BLaER1 treated with 17β-estradiol and CSF1 and Interleukin-3, amounts not matched to agents 10 nM and 100 nM (cell line): ENCODE measurements at regions not wholly inside any gene's neighbourhood (a gene's known extent, or its start where the extent isn't known, plus 50 kb on each side); places are given as distances from the start of the nearest gene placed in this dataset.

Experiments
- H3K27ac ChIP-seq, 11 experiments: shearing (Covaris generic); formaldehyde crosslinking; 2 replicates each; pipeline ENCODE4 v1.8.1; 2022
- H3K27me3 ChIP-seq, 11 experiments: shearing (Covaris generic); formaldehyde crosslinking; 2 replicates each; pipeline ENCODE4 v1.8.1; 2022
- H3K36me3 ChIP-seq, 11 experiments: shearing (Covaris generic); formaldehyde crosslinking; 2 replicates each; pipeline ENCODE4 v1.8.1; 2022
- H3K4me1 ChIP-seq, 10 experiments: shearing (Covaris generic); formaldehyde crosslinking; 2 replicates each; pipeline ENCODE4 v1.8.1; 2022
- H3K4me2 ChIP-seq, 11 experiments: shearing (Covaris generic); formaldehyde crosslinking; 2 replicates each; pipeline ENCODE4 v1.8.1; 2022
- H3K4me3 ChIP-seq, 10 experiments: shearing (Covaris generic); formaldehyde crosslinking; 2 replicates each; pipeline ENCODE4 v1.8.1; 2022
- H3K9ac ChIP-seq, 11 experiments: shearing (Covaris generic); formaldehyde crosslinking; 2 replicates each; pipeline ENCODE4 v1.8.1; 2022
- H3K9me3 ChIP-seq, 11 experiments: shearing (Covaris generic); formaldehyde crosslinking; replicated peaks in 1 of 11; 2 replicates each; pipeline ENCODE4 v1.8.1; 2022
- H4K20me1 ChIP-seq, 11 experiments: shearing (Covaris generic); formaldehyde crosslinking; 2 replicates each; pipeline ENCODE4 v1.8.1; 2022
- Cebpa-rat ChIP-seq, 11 experiments: shearing (Covaris generic); IDR thresholded peaks; 2 replicates each; pipeline ENCODE4 v1.8.1; 2022

GRCh38 chr16:79750311-79750710 is 149.8 kb upstream of the MAF start:
- TF ChIP-seq Cebpa-rat (IDR thresholded peaks at IDR 0.05): no peak
- Histone ChIP-seq H3K4me1 (peaks cover 4 to 9% (median 8%) of the 10 kb centered on the region in 10 experiments; a peak in 16 of 20 replicates), H3K4me3 (no peak overlapping the region), H4K20me1 (no peaks in the 10 kb centered on the region), H3K27ac (no peak overlapping the region), H3K27me3 (no peaks in the 10 kb centered on the region), H3K9me3 (peaks cover 0 to 12% (median 5%) of the 10 kb centered on the region in 11 experiments; a peak in 5 of 22 replicates), H3K4me2 (no peak overlapping the region), H3K9ac (no peak overlapping the region), H3K36me3 (no peaks in the 10 kb centered on the region)

GRCh38 chr16:79748629-79749028 is 148.1 kb upstream of the MAF start:
- Histone ChIP-seq H3K4me3 (no peak overlapping the region), H3K27ac (no peak overlapping the region), H3K9ac (no peak overlapping the region), H3K36me3 (no peaks in the 10 kb centered on the region), H4K20me1 (no peaks in the 10 kb centered on the region), H3K4me1 (no peaks in the 10 kb centered on the region), H3K27me3 (no peaks in the 10 kb centered on the region), H3K4me2 (no peak overlapping the region), H3K9me3 (peaks cover 0 to 12% (median 5%) of the 10 kb centered on the region in 11 experiments; a peak in 5 of 22 replicates)
- no peak for TF ChIP-seq Cebpa-rat (IDR thresholded peaks at IDR 0.05)

GRCh38 chr16:79747688-79748087 is 147.2 kb upstream of the MAF start:
- Histone ChIP-seq H3K4me1 (no peaks in the 10 kb centered on the region), H4K20me1 (no peaks in the 10 kb centered on the region), H3K4me2 (no peak overlapping the region), H3K36me3 (no peaks in the 10 kb centered on the region), H3K9ac (no peak overlapping the region), H3K4me3 (no peak overlapping the region), H3K9me3 (peaks cover 0 to 13% (median 5%) of the 10 kb centered on the region in 11 experiments; a peak in 5 of 22 replicates), H3K27ac (no peak overlapping the region), H3K27me3 (no peaks in the 10 kb centered on the region)
- TF ChIP-seq Cebpa-rat (IDR thresholded peaks at IDR 0.05): no peak

- Histone ChIP-seq H3K4me2 (0 out of 22 replicates have a peak overlapping the region, but pooled peaks of 1 of the 11 experiments have one; percentile 18), H3K9ac (no peak overlapping the region), H3K4me3 (no peak overlapping the region), H3K9me3 (0 out of 22 replicates have a peak, but pooled peaks cover 0 to 6% (median 0%) of the 10 kb centered on the region in 11 experiments), H3K27ac (no peak overlapping the region), H3K4me1 (peaks cover 0 to 5% (median 0%) of the 10 kb centered on the region in 10 experiments; a peak in 1 of 20 replicates), H3K27me3 (no peaks in the 10 kb centered on the region), H4K20me1 (no peaks in the 10 kb centered on the region), H3K36me3 (no peaks in the 10 kb centered on the region)
- no peak for TF ChIP-seq Cebpa-rat (IDR thresholded peaks at IDR 0.05)
Measured at GRCh38 chr16:79740252-79740651, 139.7 kb upstream of the MAF start.

GRCh38 chr16:79735271-79735670 is 134.7 kb upstream of the MAF start:
- Histone ChIP-seq H3K27me3 (no peaks in the 10 kb centered on the region), H3K9ac (no peak overlapping the region), H4K20me1 (no peaks in the 10 kb centered on the region), H3K36me3 (no peaks in the 10 kb centered on the region), H3K4me3 (no peak overlapping the region), H3K4me2 (no peak overlapping the region), H3K4me1 (peaks cover 0 to 3% (median 0%) of the 10 kb centered on the region in 10 experiments; a peak in 1 of 20 replicates), H3K9me3 (no peaks in the 10 kb centered on the region), H3K27ac (no peak overlapping the region)
- TF ChIP-seq Cebpa-rat (IDR thresholded peaks at IDR 0.05): no peak

- Histone ChIP-seq H3K27me3 (no peaks in the 10 kb centered on the region), H3K36me3 (no peaks in the 10 kb centered on the region), H3K4me1 (no peaks in the 10 kb centered on the region), H3K27ac (no peak overlapping the region), H4K20me1 (no peaks in the 10 kb centered on the region), H3K4me3 (no peak overlapping the region), H3K9me3 (no peaks in the 10 kb centered on the region), H3K9ac (no peak overlapping the region), H3K4me2 (no peak overlapping the region)
- no peak for TF ChIP-seq Cebpa-rat (IDR thresholded peaks at IDR 0.05)
Measured at GRCh38 chr16:79734721-79735120, 134.2 kb upstream of the MAF start.

- Histone ChIP-seq H3K4me1 (no peaks in the 10 kb centered on the region), H3K9ac (no peak overlapping the region), H3K36me3 (no peaks in the 10 kb centered on the region), H3K9me3 (0 out of 22 replicates have a peak, but pooled peaks cover 0 to 5% (median 0%) of the 10 kb centered on the region in 11 experiments), H4K20me1 (no peaks in the 10 kb centered on the region), H3K4me2 (no peak overlapping the region), H3K27me3 (no peaks in the 10 kb centered on the region), H3K27ac (no peak overlapping the region), H3K4me3 (no peak overlapping the region)
- no peak for TF ChIP-seq Cebpa-rat (IDR thresholded peaks at IDR 0.05)
Measured at GRCh38 chr16:79728923-79729240, 128.3 kb upstream of the MAF start.

- no peaks in the 10 kb centered on the region for H3K4me1 ChIP-seq
- no peaks in the 10 kb centered on the region for H3K27me3 ChIP-seq
- H3K9ac ChIP-seq: no peak overlapping the region
- no peaks in the 10 kb centered on the region for H3K36me3 ChIP-seq
- 0 out of 22 replicates have a peak, but pooled peaks cover 0 to 5% (median 0%) of the 10 kb centered on the region in 11 experiments for H3K9me3 ChIP-seq
- H3K4me3 ChIP-seq: no peak overlapping the region
- no peaks in the 10 kb centered on the region for H4K20me1 ChIP-seq
- H3K27ac ChIP-seq: no peak overlapping the region
- no peak overlapping the region for H3K4me2 ChIP-seq
- no peak for TF ChIP-seq Cebpa-rat (IDR thresholded peaks at IDR 0.05)
Measured at GRCh38 chr16:79728048-79728922, 127.7 kb upstream of the MAF start.

GRCh38 chr16:79726902-79727301 is 126.4 kb upstream of the MAF start:
- TF ChIP-seq Cebpa-rat (IDR thresholded peaks at IDR 0.05): no peak
- H3K4me2 ChIP-seq: no peak overlapping the region
- H3K9ac ChIP-seq: no peak overlapping the region
- 0 out of 22 replicates have a peak, but pooled peaks cover 0 to 5% (median 0%) of the 10 kb centered on the region in 11 experiments for H3K9me3 ChIP-seq
- H4K20me1 ChIP-seq: no peaks in the 10 kb centered on the region
- H3K4me3 ChIP-seq: no peak overlapping the region
- no peaks in the 10 kb centered on the region for H3K27me3 ChIP-seq
- H3K27ac ChIP-seq: no peak overlapping the region
- no peaks in the 10 kb centered on the region for H3K36me3 ChIP-seq
- H3K4me1 ChIP-seq: no peaks in the 10 kb centered on the region

- no peak overlapping the region for H3K9ac ChIP-seq
- no peaks in the 10 kb centered on the region for H3K4me1 ChIP-seq
- H3K27ac ChIP-seq: no peak overlapping the region
- no peaks in the 10 kb centered on the region for H4K20me1 ChIP-seq
- no peaks in the 10 kb centered on the region for H3K36me3 ChIP-seq
- 0 out of 22 replicates have a peak, but pooled peaks cover 0 to 5% (median 0%) of the 10 kb centered on the region in 11 experiments for H3K9me3 ChIP-seq
- TF ChIP-seq Cebpa-rat (IDR thresholded peaks at IDR 0.05): no peak
- no peak overlapping the region for H3K4me2 ChIP-seq
- no peaks in the 10 kb centered on the region for H3K27me3 ChIP-seq
- H3K4me3 ChIP-seq: no peak overlapping the region
Measured at GRCh38 chr16:79725051-79725450, 124.5 kb upstream of the MAF start.
